GM23338 (cell line): ENCODE measurements at regions not wholly inside any gene's neighbourhood (a gene's known extent, or its start where the extent isn't known, plus 50 kb on each side); places are given as distances from the start of the nearest gene placed in this dataset.

ENCODE experiments used
- CREB1 ChIP-seq: fragments of 250-450 bp; sonication (Bioruptor Pico); IDR thresholded peaks from 2 replicates; pipeline ENCODE4 v1.5.0; 2020; ENCODE audit warnings: low read depth, mild to moderate bottlenecking, moderate library complexity
- EZH2 ChIP-seq: fragments of 200-600 bp; sonication (generic); IDR thresholded peaks from one replicate; pipeline ENCODE4 v1.8.0; 2017; ENCODE audit warnings: antibody characterized with exemption, mild to moderate bottlenecking, low read depth; ENCODE audit not compliant: unreplicated experiment
- EZH2phosphoT487 ChIP-seq: fragments of 200-600 bp; sonication (generic); IDR thresholded peaks from one replicate; pipeline ENCODE4 v1.8.1; 2018; ENCODE audit warnings: antibody characterized with exemption; ENCODE audit not compliant: unreplicated experiment
- POLR2AphosphoS5 ChIP-seq: IDR thresholded peaks from 2 replicates; pipeline ENCODE4 v1.6.1; 2016; ENCODE audit warnings: antibody characterized with exemption, low read depth
- REST ChIP-seq: IDR thresholded peaks from one replicate; pipeline ENCODE4 v1.6.1; 2018; ENCODE audit warnings: antibody characterized with exemption; ENCODE audit not compliant: unreplicated experiment
- ZNF114 ChIP-seq: fragments of 250-450 bp; sonication (Bioruptor Pico); IDR thresholded peaks from 2 replicates; pipeline ENCODE4 v1.5.0; 2020; ENCODE audit warnings: mild to moderate bottlenecking, moderate library complexity
- TF ChIP-seq, protein P1 (sequence below), 2 experiments: fragments of 200-600 bp in 1 of 2; sonication (generic) in 1 of 2; conservative IDR thresholded peaks; 2 replicates each; pipeline versions ENCODE4 v1.5.1 to v1.6.1; 2016 to 2017; ENCODE audit warnings: antibody characterized with exemption in 2 of 2, low read depth in 2 of 2, mild to moderate bottlenecking in 2 of 2, moderate library complexity in 1 of 2

- TF ChIP-seq POLR2AphosphoS5, result no peak
- TF ChIP-seq, protein P1, sequence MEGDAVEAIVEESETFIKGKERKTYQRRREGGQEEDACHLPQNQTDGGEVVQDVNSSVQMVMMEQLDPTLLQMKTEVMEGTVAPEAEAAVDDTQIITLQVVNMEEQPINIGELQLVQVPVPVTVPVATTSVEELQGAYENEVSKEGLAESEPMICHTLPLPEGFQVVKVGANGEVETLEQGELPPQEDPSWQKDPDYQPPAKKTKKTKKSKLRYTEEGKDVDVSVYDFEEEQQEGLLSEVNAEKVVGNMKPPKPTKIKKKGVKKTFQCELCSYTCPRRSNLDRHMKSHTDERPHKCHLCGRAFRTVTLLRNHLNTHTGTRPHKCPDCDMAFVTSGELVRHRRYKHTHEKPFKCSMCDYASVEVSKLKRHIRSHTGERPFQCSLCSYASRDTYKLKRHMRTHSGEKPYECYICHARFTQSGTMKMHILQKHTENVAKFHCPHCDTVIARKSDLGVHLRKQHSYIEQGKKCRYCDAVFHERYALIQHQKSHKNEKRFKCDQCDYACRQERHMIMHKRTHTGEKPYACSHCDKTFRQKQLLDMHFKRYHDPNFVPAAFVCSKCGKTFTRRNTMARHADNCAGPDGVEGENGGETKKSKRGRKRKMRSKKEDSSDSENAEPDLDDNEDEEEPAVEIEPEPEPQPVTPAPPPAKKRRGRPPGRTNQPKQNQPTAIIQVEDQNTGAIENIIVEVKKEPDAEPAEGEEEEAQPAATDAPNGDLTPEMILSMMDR (conservative IDR thresholded peaks at IDR 0.05; ENCODE audit: low read depth in 2 of 2), result no peak
- no peak for TF ChIP-seq ZNF114 (CRISPR knock-in tag)
- TF ChIP-seq EZH2phosphoT487, result no peak
- no peak for TF ChIP-seq CREB1
- no peak for TF ChIP-seq REST
- no peak for TF ChIP-seq EZH2
Observed at GRCh38 chr14:34247605-34248004, 214.4 kb downstream of the SPTSSA start.
